ENCODE measurements at regions not wholly inside any gene's neighbourhood (a gene's known extent, or its start where the extent isn't known, plus 50 kb on each side); places are given as distances from the start of the nearest gene placed in this dataset.

- CTCF ChIA-PET = no interaction called here
- ATAC-seq = peak; percentile 77
Measured at GRCh38 chr11:105315287-105315686, 175.7 kb upstream of the CARD18 start.

GRCh38 chr11:105312266-105312665 is 172.7 kb upstream of the CARD18 start:
- Histone ChIP-seq H3K36me3 (ENCODE audit: low read depth, low read length) (no peaks in the 10 kb centered on the region), H3F3A (ENCODE audit: low read length, unreplicated experiment) (no peaks in the 10 kb centered on the region), H3K9ac (ENCODE audit: low read length) (no peak overlapping the region), H3K27ac (ENCODE audit: low read length) (no peak overlapping the region), H3K4me1 (ENCODE audit: insufficient read depth, low read length) (no peaks in the 10 kb centered on the region), H3K4me3 (ENCODE audit: low read length) (no peak overlapping the region), H3K9me3 (ENCODE audit: low read length) (no peaks in the 10 kb centered on the region), H4K20me1 (ENCODE audit: low read length) (no peaks in the 10 kb centered on the region), H3K9me2 (replicated peaks; ENCODE audit: low read length) (no peaks in the 10 kb centered on the region), H2AFZ (ENCODE audit: low read length) (no peak overlapping the region), H3K4me2 (ENCODE audit: low read length) (no peak overlapping the region), H3K27me3 (ENCODE audit: low read length) (no peaks in the 10 kb centered on the region), H3K79me2 (ENCODE audit: low read length) (no peaks in the 10 kb centered on the region)
- ChIA-PET POLR2A (ENCODE audit: unreplicated experiment) (no interaction called here), CTCF (no interaction called here)
- intact Hi-C loops (cut with micrococcal nuclease) = no loop called here
- BruUV-seq (replicated peaks) = no TSS peak
- DNase-seq = no peak
- TF ChIP-seq EZH2 (IDR thresholded peaks at IDR 0.05; ENCODE audit: low read length, unreplicated experiment) = no peak
- no peak for ATAC-seq

More at GRCh38 chr11:105315287-105315686, 175.7 kb upstream of the CARD18 start:
- no peaks in the 10 kb centered on the region for H3K9me2 ChIP-seq (replicated peaks; ENCODE audit: low read length)
- intact Hi-C loops (cut with micrococcal nuclease) = no loop called here
- H2AFZ ChIP-seq (ENCODE audit: low read length) = no peak overlapping the region
- H4K20me1 ChIP-seq (ENCODE audit: low read length) = no peaks in the 10 kb centered on the region
- DNase-seq = peak; percentile 60
- POLR2A ChIA-PET (ENCODE audit: unreplicated experiment) = no interaction called here
- no peaks in the 10 kb centered on the region for H3K27me3 ChIP-seq (ENCODE audit: low read length)
- no peak overlapping the region for H3K4me3 ChIP-seq (ENCODE audit: low read length)
- no peaks in the 10 kb centered on the region for H3F3A ChIP-seq (ENCODE audit: low read length, unreplicated experiment)
- H3K79me2 ChIP-seq (ENCODE audit: low read length) = no peaks in the 10 kb centered on the region
- no TSS peak for BruUV-seq (replicated peaks)
- no peaks in the 10 kb centered on the region for H3K4me1 ChIP-seq (ENCODE audit: insufficient read depth, low read length)
- H3K9me3 ChIP-seq (ENCODE audit: low read length) = no peaks in the 10 kb centered on the region
- H3K9ac ChIP-seq (ENCODE audit: low read length) = no peak overlapping the region
- peak; percentile 64 for TF ChIP-seq CTCF (conservative IDR thresholded peaks at IDR 0.05; ENCODE audit: low read depth, low read length)
- no peak for TF ChIP-seq EZH2 (IDR thresholded peaks at IDR 0.05; ENCODE audit: low read length, unreplicated experiment)
- no peak for TF ChIP-seq EZH2phosphoT487 (IDR thresholded peaks at IDR 0.05; ENCODE audit: borderline replicate concordance, low read length)
- no peaks in the 10 kb centered on the region for H3K36me3 ChIP-seq (ENCODE audit: low read depth, low read length)
- H3K27ac ChIP-seq (ENCODE audit: low read length) = no peak overlapping the region
- no peak overlapping the region for H3K4me2 ChIP-seq (ENCODE audit: low read length)

- no peak overlapping the region for H3K27ac ChIP-seq (ENCODE audit: low read length)
- BruUV-seq (replicated peaks) = no TSS peak
- DNase-seq = peak; percentile 16
- TF ChIP-seq EZH2phosphoT487 (IDR thresholded peaks at IDR 0.05; ENCODE audit: borderline replicate concordance, low read length) = no peak
- no peak for TF ChIP-seq CTCF (conservative IDR thresholded peaks at IDR 0.05; ENCODE audit: low read depth, low read length)
- TF ChIP-seq EZH2 (IDR thresholded peaks at IDR 0.05; ENCODE audit: low read length, unreplicated experiment) = no peak
- H3K27me3 ChIP-seq (ENCODE audit: low read length) = no peaks in the 10 kb centered on the region
- H3K79me2 ChIP-seq (ENCODE audit: low read length) = no peaks in the 10 kb centered on the region
- CTCF ChIA-PET = no interaction called here
- no peaks in the 10 kb centered on the region for H4K20me1 ChIP-seq (ENCODE audit: low read length)
- no peak overlapping the region for H3K4me2 ChIP-seq (ENCODE audit: low read length)
- POLR2A ChIA-PET (ENCODE audit: unreplicated experiment) = no interaction called here
- H3K9me2 ChIP-seq (replicated peaks; ENCODE audit: low read length) = no peaks in the 10 kb centered on the region
- no peak overlapping the region for H3K9ac ChIP-seq (ENCODE audit: low read length)
- H3K4me1 ChIP-seq (ENCODE audit: insufficient read depth, low read length) = peaks cover 19% of the 10 kb centered on the region
- H3K4me3 ChIP-seq (ENCODE audit: low read length) = no peak overlapping the region
- no peaks in the 10 kb centered on the region for H3K36me3 ChIP-seq (ENCODE audit: low read depth, low read length)
- 0 out of 2 replicates have a peak overlapping the region, but pooled peaks have one; percentile 15 for H2AFZ ChIP-seq (ENCODE audit: low read length)
- no peaks in the 10 kb centered on the region for H3F3A ChIP-seq (ENCODE audit: low read length, unreplicated experiment)
- ATAC-seq = peak; percentile 46; the same call in 1 of the 2 replicates
- intact Hi-C loops (cut with micrococcal nuclease) = no loop called here
- H3K9me3 ChIP-seq (ENCODE audit: low read length) = no peaks in the 10 kb centered on the region
Measured at GRCh38 chr11:105298630-105299029, 159.1 kb upstream of the CARD18 start.

Data from PC-3 (cell line).